Middle frontal gyrus (tissue), 1 donor: ENCODE measurements at regions not wholly inside any gene's neighbourhood (a gene's known extent, or its start where the extent isn't known, plus 50 kb on each side); places are given as distances from the start of the nearest gene placed in this dataset.

Source experiments
- DNase-seq: peaks from one replicate; pipeline ENCODE4 v3.0.0-alpha.2; 2015; ENCODE audit warnings: low spot score; ENCODE audit errors: extremely low spot score

- DNase-seq: no peak
Measured at GRCh38 chr6:147808640-147809039, 300.1 kb downstream of the SAMD5 start.

GRCh38 chr6:147811913-147812629 lies 303.6 kb downstream of the SAMD5 start:
- no peak for DNase-seq

- no peak for DNase-seq
Measured at GRCh38 chr6:147817042-147817689, 308.7 kb downstream of the SAMD5 start.

GRCh38 chr6:147820520-147820919 lies 312.0 kb downstream of the SAMD5 start:
- DNase-seq: no peak

- DNase-seq: no peak
Measured at GRCh38 chr6:147821295-147821897, 312.9 kb downstream of the SAMD5 start.

GRCh38 chr6:147823936-147824335 lies 315.4 kb downstream of the SAMD5 start:
- no peak for DNase-seq

- no peak for DNase-seq
Measured at GRCh38 chr6:147825848-147826247, 317.4 kb downstream of the SAMD5 start.

- DNase-seq: no peak
Measured at GRCh38 chr6:147826698-147827097, 318.2 kb downstream of the SAMD5 start.

- no peak for DNase-seq
Measured at GRCh38 chr6:147829418-147829817, 320.9 kb downstream of the SAMD5 start.

GRCh38 chr6:147829835-147830234 lies 321.3 kb downstream of the SAMD5 start:
- DNase-seq: no peak

- DNase-seq: no peak
Measured at GRCh38 chr6:147831356-147831755, 322.9 kb downstream of the SAMD5 start.

- DNase-seq: no peak
Measured at GRCh38 chr6:147833607-147834006, 325.1 kb downstream of the SAMD5 start.

- DNase-seq: no peak
Measured at GRCh38 chr6:147834084-147834776, 325.7 kb downstream of the SAMD5 start.

GRCh38 chr6:147837540-147837939 lies 329.1 kb downstream of the SAMD5 start:
- DNase-seq: no peak

GRCh38 chr6:147839708-147840610 lies 331.5 kb downstream of the SAMD5 start:
- DNase-seq: no peak

GRCh38 chr6:147841547-147842148 lies 333.2 kb downstream of the SAMD5 start:
- DNase-seq: no peak

- DNase-seq: no peak
Measured at GRCh38 chr6:147849401-147850330, 341.2 kb downstream of the SAMD5 start.

- DNase-seq: no peak
Measured at GRCh38 chr6:147852772-147853171, 344.3 kb downstream of the SAMD5 start.

- no peak for DNase-seq
Measured at GRCh38 chr6:147853574-147853973, 345.1 kb downstream of the SAMD5 start.
